Posterior cingulate gyrus (tissue), 11 donors: ENCODE measurements at regions not wholly inside any gene's neighbourhood (a gene's known extent, or its start where the extent isn't known, plus 50 kb on each side); places are given as distances from the start of the nearest gene placed in this dataset.
"Not testable (repeated sequence)": the region's sequence is repeated elsewhere in the genome, so short reads cannot be mapped to it uniquely, and the experiment has no call there.

Source experiments
- DNase-seq, 10 donors: peaks; one replicate each; pipeline versions ENCODE4 v3.0.0 to v3.0.0-alpha.2; 2020 to 2021; ENCODE audit warnings: mixed read lengths in 3 of 10
- intact Hi-C: fragments of 100-400 bp; cut with DNase I; formaldehyde crosslinking; loops from one replicate; pipeline ENCODE4 v1.15.1; 2023

DNA sequence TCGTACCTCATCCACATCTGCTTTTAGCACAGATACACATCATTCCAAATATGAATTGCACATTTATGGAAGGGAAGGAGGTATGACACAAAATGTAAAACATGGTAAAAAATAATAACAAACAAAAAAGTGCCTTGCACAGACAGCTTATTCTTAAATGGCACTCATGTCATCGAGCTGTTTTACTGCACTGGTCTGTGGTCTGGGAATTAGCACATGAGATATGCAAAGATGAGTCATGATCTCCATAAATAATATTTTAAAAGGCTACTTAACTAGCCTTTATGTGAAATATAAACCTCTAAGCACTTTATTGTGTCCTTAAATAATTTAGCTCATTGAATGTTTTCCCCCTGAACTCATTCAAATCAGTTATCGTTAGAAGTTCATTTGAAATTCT lies 142.2 kb upstream of the ZNF385D start:
- no peak for DNase-seq
- intact Hi-C loops = loop anchor here (10.0 kb wide), 2 partner anchors 1378 to 1668 kb away; no protein-coding TSS in a partner anchor

DNA sequence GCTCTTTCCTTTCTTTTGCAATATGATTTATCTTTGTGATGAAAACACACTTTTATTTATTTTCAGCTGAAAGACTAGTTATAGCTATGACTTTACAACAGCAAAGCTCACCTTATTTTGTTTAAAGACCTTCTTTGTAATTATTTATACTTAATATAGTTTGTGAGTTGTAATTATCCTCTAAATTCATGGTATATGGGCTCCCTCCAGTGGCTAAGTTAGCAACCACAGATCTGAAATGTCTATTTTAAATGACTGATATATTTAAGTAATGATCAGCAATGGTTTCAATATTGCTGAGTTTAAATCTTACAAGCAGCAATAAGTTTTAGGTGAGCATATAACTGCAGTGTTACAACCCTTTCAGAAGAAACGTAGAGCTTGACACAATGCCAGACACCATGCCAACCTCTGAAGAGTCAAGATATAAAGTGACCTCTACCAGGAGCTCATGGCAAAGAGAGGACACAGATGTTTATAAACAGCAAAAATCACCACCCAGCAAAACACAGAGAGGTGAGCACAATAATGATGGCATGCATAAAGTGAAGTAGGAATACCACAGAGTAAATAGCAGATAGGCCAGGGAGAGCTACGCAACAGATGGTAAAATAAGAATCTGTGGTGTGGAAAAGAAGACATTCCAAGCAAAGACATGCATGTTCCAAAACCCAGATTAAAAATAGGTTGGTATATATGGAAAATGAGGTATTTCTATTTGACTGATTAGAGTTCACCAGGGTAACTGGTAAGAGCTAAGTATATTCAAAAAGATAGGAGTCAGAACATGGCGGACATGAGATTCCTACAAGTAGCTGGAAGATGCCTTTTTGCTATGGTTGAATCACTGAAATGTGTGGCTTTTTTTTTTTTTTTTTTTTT lies 143.7 kb upstream of the ZNF385D start:
- intact Hi-C loops = loop anchor here (2.0 to 10.0 kb wide), 3 partner anchors 142 to 1670 kb away; no protein-coding TSS in a partner anchor

DNA sequence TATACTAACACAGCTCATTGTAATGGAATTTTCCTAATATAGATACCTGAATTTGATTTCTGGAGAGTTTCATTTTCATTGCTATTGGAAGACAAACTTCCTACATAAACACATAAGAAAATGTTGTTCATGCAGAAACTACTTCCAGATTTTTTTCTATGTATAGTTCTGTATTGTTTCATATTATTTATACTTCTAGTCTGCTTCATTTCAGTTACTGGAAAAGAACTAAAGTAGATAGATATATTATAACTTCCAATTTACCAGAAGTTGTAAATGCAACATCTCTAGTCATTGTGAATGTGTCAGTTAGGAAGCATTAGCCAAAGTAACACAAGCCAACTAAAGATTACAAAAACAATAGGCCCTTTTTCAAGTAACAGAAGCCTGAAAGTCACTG lies 147.3 kb upstream of the ZNF385D start:
- DNase-seq = no peak
- intact Hi-C loops = loop anchor here (10.0 kb wide), 2 partner anchors 1384 to 1674 kb away; no protein-coding TSS in a partner anchor

More for the DNA sequence above, 143.7 kb upstream of the ZNF385D start:
- DNase-seq = no peak

DNA sequence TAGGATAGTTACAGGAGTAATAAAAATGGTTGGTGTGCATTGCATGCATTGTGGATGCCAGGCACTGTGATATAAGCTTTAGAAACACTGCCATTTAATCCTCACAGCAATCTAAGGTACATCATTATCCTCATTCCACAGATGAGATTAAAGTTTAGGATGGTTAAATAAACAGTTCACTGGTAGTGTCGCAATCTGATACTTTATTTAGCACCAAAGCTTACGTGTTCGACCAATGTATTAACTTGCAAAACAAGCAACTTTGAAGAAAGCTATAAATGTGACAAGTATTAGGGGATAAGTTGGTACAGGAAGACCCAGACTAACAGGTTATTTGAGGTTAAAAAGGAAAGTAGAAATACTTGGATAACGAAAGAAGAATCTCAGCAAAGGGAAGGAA lies 150.5 kb upstream of the ZNF385D start:
- DNase-seq = no peak
- intact Hi-C loops = no loop called here

DNA sequence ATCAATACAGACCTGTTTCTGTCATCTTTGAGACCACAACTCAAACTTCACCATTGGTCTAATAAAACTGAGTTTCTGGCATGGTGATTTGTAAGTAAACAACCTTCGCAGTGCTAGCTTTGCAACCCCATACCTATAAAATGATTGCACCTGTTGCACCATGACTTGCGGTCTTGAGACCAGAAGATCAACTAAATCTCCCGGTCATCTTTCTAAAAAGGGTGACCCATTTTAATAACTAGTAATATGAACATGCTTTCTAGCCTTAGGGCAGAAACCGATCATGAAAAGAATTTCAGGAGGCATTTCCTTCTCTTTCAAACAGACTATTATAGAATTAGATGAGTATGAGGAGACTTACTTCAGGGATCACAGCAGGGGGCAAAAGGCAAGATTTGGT lies 151.9 kb upstream of the ZNF385D start:
- DNase-seq = no peak
- intact Hi-C loops = no loop called here

DNA sequence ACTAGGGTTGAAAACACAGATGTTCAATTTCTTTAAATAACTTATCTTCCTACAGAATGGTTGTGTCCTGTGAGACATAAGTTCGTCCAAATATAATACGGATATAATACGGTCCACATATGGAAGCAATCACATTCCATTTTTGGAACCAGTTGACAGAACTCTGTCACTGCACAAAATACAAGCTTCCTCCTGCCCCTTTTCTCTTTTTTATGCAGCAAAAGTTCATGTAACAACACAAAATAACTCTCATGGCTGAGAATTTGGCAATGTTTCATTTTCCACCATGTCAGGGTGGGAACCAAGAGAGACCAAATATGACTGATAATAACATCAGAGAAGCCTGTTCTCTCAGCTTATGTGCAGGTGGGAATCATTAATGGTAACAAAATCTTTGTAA lies 158.1 kb upstream of the ZNF385D start:
- intact Hi-C loops = no loop called here
- no peak for DNase-seq

DNA sequence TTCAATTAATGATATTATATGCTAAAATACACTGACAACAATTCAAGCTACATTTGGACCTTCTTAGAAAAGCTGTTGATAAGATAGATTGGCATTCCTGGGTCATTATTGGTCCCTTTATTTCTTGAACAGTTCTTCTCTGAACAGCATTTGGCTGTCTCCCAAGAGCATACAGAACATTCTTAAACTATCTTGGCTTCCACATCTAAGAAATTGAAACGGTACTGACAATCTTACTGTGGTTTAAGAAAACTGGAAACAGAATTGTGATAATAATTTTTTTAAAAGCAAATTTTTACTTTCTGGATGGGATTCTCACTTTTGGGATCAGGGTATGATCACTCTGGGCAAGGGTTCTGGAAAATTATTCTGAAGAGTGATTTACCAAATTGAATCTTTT lies 161.7 kb upstream of the ZNF385D start:
- intact Hi-C loops = no loop called here
- DNase-seq = no peak

DNA sequence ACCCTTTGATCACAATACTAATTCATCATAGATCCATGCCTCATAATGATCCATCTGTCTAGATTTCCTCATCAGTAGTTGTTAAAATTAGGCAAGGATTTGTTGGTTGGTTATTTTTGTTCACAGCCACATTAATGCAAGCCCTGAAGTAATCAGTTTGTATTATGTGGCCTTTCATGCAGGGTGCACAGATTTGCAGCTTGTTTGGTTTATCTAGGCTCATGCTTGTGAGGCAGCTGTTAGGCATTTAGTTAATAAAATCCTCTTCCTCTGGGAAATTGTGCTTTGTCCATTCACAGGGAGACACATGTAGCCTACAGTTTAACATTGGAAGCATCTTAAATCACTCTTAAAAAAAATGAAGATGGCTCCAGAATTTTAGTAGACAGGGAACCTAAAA lies 162.8 kb upstream of the ZNF385D start:
- DNase-seq = no peak
- intact Hi-C loops = no loop called here

DNA sequence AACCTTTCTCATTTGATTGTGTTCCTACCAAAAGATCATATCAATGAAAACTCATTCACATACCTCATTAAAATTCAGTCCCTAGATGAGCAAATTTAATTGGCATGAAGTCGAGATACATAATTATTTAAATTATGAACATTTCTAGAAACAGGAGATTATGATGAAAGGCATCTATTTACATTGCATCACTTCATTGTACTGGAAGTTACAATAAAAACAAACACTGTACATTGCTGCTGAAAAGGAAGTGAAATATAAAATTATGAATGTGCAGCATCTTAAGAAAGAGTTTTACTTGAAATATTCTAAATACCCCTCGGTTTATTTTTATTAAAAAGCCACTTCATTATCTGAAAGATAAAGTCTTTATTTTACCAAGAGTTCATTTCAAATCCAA lies 163.4 kb upstream of the ZNF385D start:
- DNase-seq = no peak
- intact Hi-C loops = no loop called here

DNA sequence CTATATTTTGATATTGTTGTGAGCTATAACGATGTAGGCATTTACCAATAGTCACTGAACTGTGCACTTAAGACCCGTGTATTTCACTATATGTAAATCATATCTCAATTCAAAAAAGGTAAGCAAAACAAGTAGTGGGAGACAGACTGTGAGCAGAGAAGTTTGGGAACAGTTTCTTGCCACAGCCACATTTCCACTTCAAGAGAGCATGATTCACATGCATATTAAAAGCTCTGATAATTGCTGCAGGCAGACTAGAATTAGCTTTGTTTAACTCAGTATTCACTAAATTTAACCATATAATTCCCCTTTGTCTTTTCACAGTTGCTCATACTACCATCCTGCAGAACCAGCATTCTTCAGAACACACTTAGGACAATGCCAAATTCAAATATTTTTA lies 168.4 kb upstream of the ZNF385D start:
- no peak for DNase-seq

DNA sequence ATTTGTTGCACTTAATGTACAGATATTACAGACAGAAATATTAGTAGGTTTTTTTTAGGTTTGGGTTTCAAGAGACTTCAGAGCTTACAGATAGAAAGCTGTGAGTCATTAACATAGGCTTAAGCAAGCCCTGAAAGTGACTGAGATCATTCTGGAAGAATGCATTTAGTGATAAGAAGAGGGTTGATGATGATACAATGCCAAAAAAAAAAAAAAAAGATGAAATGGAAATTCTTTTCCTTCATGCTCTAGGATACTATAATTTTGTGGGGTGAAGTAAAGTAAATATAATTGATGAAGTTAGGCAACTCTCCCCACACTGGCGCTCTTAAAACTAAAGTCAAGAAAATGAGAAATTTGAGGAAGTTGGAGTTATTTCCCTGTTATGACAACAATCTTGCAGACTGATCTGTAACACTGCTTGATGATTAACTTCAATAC lies 169.4 kb upstream of the ZNF385D start:
- DNase-seq = no peak
- intact Hi-C loops = no loop called here

More for the DNA sequence above, 168.4 kb upstream of the ZNF385D start:
- intact Hi-C loops = no loop called here

DNA sequence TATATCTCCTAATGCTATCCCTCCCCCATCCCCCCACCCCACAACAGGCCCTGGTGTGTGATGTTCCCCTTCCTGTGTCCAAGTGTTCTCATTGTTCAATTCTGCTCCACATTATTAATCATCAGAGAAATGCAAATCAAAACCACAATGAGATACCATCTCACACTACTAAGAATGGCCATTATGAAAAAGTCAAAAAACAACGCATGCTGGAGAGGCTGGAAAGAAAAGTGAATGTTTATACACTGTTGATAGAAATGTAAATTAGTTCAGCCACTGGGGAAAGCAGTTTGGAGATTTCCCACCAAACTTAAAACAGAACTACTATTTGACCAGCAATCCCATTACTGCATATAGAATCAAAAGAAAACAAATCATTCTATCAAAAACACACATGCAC lies 172.1 kb upstream of the ZNF385D start:
- DNase-seq, intact Hi-C loops: not testable (repeated sequence)

DNA sequence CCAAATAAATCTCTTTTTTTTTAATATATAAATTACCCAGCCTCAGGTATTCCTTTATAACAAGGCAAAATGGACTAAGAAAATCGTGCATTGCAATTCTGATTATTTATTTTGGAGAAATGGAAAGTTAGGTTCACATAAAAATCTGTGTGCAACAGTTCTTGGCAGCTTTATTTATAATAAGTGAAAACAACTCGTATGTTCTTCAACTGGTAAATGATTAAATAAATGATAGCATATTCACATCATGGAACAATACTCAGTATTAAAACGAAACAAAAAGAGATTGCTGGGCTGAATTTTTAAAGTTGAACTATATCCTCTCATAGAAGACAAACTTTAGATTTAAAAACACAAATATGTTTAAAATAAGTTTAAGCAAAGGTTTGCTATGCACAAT lies 176.3 kb upstream of the ZNF385D start:
- intact Hi-C loops = no loop called here
- DNase-seq = no peak

DNA sequence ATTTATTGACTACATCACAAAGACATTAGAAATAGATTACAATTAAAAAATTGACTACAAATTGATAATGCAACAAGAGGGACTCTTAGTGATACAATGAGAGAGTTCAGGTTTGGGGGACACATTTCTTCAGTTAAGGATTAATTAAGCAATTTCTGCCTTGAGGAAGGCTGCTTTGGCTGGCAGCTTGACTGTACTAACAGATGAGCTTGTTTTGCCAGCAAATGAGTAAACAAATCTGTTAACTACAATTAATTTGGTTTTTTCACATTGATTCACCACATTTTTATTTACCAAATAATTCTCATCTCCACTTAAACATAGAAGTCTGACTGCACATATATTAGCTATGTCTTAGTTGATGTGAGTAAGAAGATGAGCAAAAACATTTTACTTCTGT lies 183.6 kb upstream of the ZNF385D start:
- intact Hi-C loops = no loop called here
- no peak for DNase-seq

DNA sequence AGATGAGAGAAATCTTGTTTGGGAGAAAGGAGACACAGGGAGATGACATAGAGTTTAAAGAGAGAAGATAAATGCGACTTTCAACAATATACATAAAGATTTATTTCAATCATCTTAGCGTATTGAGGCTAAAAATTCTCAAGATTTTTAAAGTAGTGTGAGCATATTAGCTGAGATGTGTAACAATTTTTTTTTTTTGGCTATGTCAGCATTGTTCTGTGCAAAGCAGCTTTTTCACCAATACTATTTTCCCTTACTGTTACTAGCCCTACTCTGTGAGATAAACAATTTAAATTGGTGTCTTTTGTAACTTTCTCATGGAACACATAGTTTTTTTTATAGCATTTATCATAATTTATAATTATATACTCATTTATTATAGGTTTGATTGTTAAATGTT lies 185.2 kb upstream of the ZNF385D start:
- intact Hi-C loops = no loop called here
- DNase-seq = no peak

DNA sequence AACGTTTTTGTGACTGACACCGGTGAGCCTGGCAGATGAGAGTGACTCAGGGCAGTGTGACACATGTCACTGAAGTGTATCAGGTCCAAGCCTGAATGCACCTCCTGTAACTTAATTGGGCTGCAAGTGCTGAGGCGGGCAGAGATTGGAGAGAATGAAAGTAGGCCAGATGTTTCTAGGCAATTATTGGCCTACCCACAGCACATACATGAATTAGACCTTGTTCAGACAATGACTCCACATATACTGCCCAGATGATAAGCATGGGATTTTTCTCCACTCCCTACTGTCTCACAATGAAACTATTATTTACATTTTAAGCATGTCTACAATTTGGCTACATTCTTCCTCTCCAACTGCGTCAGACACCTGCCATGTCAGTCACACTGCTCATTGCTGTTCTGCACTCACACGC lies 187.3 kb upstream of the ZNF385D start:
- DNase-seq = peak in 1 of 10 donors; percentile 49
- intact Hi-C loops = no loop called here

DNA sequence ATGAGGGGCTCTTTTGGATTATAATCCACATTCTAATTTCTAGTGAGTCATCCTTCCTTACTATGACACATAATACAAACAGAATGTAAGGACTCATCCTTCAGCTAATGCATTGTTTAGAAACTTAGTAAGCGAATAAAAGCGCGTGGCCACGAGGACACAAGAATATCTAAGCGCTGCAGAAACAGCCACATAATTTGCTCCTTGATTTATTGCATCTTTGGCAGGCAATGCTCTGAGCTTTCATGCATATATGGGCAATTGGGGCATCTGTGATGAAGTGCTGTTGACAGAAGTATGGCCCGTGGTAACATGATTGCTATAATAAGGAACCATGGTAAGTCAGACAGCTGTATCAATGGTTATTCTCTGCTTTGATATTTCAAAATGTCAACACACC lies 191.3 kb upstream of the ZNF385D start:
- no peak for DNase-seq
- intact Hi-C loops = no loop called here

DNA sequence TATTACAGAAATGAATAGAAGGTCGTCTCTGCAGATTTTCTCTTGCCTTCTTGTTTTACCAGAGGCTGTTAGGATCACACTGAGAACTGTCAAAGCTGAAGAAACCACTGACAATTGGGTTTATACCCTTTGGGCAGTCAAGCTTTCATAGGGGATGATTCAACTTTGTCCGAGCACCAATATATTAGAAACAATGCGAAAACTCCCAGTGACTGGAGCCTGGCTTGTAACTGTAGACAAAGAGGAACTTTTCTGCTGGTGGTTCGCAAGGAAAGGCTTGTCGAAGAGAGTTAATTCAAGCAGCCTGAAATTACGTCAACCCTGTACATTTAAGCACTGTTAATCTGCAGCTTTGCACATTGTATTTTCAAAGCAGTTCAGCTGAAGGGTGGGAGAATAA lies 193.2 kb upstream of the ZNF385D start:
- intact Hi-C loops = no loop called here
- no peak for DNase-seq

DNA sequence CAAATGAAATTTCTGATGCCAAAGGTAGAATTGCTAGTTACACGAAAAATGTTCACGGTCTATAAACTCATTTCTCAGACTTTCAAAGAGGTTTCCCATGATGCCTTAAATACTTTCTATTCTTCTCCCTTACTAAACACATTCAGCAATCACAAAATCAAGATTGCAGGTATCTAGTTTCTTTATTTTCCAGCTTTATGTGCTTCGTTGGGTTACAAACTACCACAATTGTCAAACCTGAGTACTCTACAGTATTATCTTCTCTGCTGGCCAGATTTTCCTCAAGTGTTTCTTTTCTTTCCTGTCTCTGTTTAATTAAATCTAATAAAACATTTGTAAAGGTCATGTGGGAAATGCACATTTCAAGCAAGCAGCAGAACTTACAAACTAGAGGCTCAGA lies 201.8 kb upstream of the ZNF385D start:
- intact Hi-C loops = no loop called here
- no peak for DNase-seq

DNA sequence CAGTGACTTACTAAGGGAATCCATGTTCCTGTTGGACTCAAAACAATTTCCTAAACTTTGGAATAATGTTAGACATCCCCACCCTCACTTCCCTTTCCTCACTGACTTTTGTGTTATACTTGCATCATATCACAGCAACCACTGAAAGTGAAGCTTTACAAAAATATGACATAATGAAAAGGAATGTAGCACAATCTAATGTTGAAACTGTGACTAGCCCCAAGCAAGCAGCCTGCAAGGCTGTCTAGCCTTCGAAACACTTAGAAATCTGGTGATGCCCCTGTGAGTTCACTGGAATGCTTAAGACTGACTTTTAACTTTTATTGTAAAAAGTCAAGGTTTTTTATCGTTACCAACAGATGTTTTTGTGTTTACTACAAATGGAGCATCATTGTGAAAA lies 203.7 kb upstream of the ZNF385D start:
- DNase-seq = no peak
- intact Hi-C loops = no loop called here

DNA sequence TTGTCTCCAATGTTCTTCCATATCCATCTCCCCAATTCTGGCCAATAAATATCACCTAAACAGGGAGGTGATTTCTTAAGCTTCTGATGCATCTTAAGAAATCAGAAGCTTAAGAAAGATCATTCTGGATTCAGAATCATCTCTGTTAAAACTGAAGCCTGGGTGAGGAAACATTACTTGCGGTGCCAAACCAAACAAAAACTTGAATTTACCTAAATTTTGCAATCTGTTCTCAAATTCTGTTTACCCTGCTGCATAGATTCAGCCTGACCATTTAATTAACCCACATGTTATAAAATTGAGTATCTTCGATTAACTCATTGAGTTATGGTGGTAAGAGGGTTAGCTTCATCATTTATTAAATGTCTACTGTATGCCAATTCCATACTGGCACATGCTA lies 204.4 kb upstream of the ZNF385D start:
- intact Hi-C loops = no loop called here
- DNase-seq = no peak

DNA sequence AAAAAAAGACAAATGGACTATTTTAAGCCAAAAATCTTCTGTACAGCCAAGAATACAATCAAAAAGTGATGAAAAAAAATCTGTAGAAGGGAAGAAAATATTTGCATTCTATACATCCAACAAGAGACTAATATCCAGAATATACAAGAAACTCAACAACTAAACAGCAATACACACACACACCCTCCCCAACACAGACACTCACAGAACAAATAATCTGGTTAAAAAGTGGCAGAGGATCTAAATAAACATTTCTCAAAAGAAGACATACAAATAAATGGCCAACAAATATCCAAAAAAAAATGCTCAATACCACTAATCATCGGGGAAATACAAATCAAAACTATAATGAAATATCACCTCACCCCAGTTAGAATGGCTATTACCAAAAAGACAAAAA lies 209.0 kb upstream of the ZNF385D start:
- no peak for DNase-seq
- intact Hi-C loops = no loop called here
